ENCODE measurements at regions not wholly inside any gene's neighbourhood (a gene's known extent, or its start where the extent isn't known, plus 50 kb on each side); places are given as distances from the start of the nearest gene placed in this dataset.

GRCh38 chr12:114823724-114824123 lies 139.7 kb upstream of the TBX3 start:
- no peak for TF ChIP-seq POLR2A (IDR thresholded peaks at IDR 0.05; ENCODE audit: low read length)
- no peak for TF ChIP-seq GATA1 (IDR thresholded peaks at IDR 0.05; ENCODE audit: low read depth, low read length)

Measured in erythroblast (primary cell).